GM12873 (cell line): ENCODE measurements at regions not wholly inside any gene's neighbourhood (a gene's known extent, or its start where the extent isn't known, plus 50 kb on each side); places are given as distances from the start of the nearest gene placed in this dataset.

Experiments used
- CTCF ChIP-seq: IDR thresholded peaks from 2 replicates; pipeline ENCODE4 v1.5.1; 2012; ENCODE audit warnings: low read depth, mild to moderate bottlenecking, moderate library complexity, low read length, control low read depth; ENCODE audit not compliant: insufficient read depth; ENCODE audit errors: missing control alignments

GRCh38 chr18:22103647-22104031 lies 65.8 kb upstream of the GATA6 start:
- TF ChIP-seq CTCF = no peak

GRCh38 chr18:22106536-22107292 lies 62.7 kb upstream of the GATA6 start:
- TF ChIP-seq CTCF = no peak

GRCh38 chr18:22108674-22109073 lies 60.7 kb upstream of the GATA6 start:
- no peak for TF ChIP-seq CTCF

GRCh38 chr18:22109535-22109934 lies 59.9 kb upstream of the GATA6 start:
- no peak for TF ChIP-seq CTCF

- no peak for TF ChIP-seq CTCF
These were observed 58.9 kb upstream of the GATA6 start for GRCh38 chr18:22110461-22110924.

- no peak for TF ChIP-seq CTCF
These were observed 57.2 kb upstream of the GATA6 start for GRCh38 chr18:22112215-22112614.

- TF ChIP-seq CTCF = no peak
These were observed 56.1 kb upstream of the GATA6 start for GRCh38 chr18:22113144-22113844.
